ENCODE measurements at regions not wholly inside any gene's neighbourhood (a gene's known extent, or its start where the extent isn't known, plus 50 kb on each side); places are given as distances from the start of the nearest gene placed in this dataset.
A peak's percentile ranks its signal among the peaks of the same experiment; 100 is the strongest.

- DNase-seq = no peak
- Histone ChIP-seq H3K4me3 (no peak overlapping the region), H3K27ac (no peak overlapping the region), H3K9me3 (no peaks in the 10 kb centered on the region), H3K27me3 (no peaks in the 10 kb centered on the region), H3K9ac (ENCODE audit: low read depth in 2 of 2, low read length in 2 of 2) (no peak overlapping the region), H3K4me1 (no peaks in the 10 kb centered on the region), H3K36me3 (no peaks in the 10 kb centered on the region)
- intact Hi-C loops (cut with DNase I) = no loop called here
- TF ChIP-seq, protein P1, sequence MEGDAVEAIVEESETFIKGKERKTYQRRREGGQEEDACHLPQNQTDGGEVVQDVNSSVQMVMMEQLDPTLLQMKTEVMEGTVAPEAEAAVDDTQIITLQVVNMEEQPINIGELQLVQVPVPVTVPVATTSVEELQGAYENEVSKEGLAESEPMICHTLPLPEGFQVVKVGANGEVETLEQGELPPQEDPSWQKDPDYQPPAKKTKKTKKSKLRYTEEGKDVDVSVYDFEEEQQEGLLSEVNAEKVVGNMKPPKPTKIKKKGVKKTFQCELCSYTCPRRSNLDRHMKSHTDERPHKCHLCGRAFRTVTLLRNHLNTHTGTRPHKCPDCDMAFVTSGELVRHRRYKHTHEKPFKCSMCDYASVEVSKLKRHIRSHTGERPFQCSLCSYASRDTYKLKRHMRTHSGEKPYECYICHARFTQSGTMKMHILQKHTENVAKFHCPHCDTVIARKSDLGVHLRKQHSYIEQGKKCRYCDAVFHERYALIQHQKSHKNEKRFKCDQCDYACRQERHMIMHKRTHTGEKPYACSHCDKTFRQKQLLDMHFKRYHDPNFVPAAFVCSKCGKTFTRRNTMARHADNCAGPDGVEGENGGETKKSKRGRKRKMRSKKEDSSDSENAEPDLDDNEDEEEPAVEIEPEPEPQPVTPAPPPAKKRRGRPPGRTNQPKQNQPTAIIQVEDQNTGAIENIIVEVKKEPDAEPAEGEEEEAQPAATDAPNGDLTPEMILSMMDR (IDR thresholded peaks at IDR 0.05) = no peak
Measured at GRCh38 chr1:204744107-204744779, 58.7 kb upstream of the LRRN2 start.

DNA sequence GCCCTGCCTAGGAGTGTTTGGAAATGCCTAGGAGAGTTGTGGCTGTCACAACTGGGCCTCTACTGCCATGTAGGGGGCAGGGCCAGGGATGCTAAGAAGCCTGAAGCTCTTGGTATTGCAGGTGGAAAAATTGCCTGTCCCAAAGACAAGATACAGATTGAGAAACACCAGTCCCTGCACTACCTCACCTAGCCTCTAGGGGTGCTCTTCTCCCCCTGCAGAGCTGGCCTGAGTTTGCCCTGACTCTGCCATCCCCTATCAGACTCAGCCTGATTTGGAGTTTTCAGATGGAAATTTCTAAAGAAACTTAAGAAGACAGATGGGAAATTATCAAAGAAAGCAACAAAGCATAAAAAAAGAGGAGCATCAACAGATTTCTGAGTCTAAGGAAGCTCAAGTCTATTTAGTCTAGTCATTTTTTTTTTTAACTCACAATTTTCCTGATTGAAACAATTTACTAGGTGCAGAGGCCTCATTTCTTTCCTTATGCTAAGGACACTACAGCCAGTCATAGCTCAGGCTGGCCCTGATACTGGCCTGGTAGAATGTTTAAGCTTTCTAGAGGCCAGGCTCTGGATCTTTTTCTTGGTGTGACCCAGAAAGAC lies 61.4 kb upstream of the LRRN2 start:
- Histone ChIP-seq H3K27me3 (no peaks in the 10 kb centered on the region), H3K27ac (no peak overlapping the region), H3K9ac (ENCODE audit: low read depth in 2 of 2, low read length in 2 of 2) (no peak overlapping the region), H3K9me3 (no peaks in the 10 kb centered on the region), H3K4me1 (no peaks in the 10 kb centered on the region), H3K36me3 (no peaks in the 10 kb centered on the region), H3K4me3 (no peak overlapping the region)
- TF ChIP-seq, protein P1 (IDR thresholded peaks at IDR 0.05) = peak; percentile 93
- DNase-seq = peak; percentile 61
- intact Hi-C loops (cut with DNase I) = no loop called here

- no peak overlapping the region for H3K27ac ChIP-seq
- intact Hi-C loops (cut with DNase I) = no loop called here
Measured at GRCh38 chr1:204751480-204751879, 65.9 kb upstream of the LRRN2 start.

GRCh38 chr1:204751883-204752687 lies 66.5 kb upstream of the LRRN2 start:
- no peaks in the 10 kb centered on the region for H3K9me3 ChIP-seq
- H3K36me3 ChIP-seq = no peaks in the 10 kb centered on the region
- H3K4me1 ChIP-seq = no peaks in the 10 kb centered on the region
- intact Hi-C loops (cut with DNase I) = no loop called here
- no peaks in the 10 kb centered on the region for H3K27me3 ChIP-seq
- peak; percentile 86 for DNase-seq
- TF ChIP-seq, protein P1 (IDR thresholded peaks at IDR 0.05) = peak; percentile 21
- H3K9ac ChIP-seq (ENCODE audit: low read depth in 2 of 2, low read length in 2 of 2) = no peak overlapping the region
- H3K4me3 ChIP-seq = no peak overlapping the region
- no peak overlapping the region for H3K27ac ChIP-seq

More at GRCh38 chr1:204751480-204751879, 65.9 kb upstream of the LRRN2 start:
- Histone ChIP-seq H3K4me1 (no peaks in the 10 kb centered on the region), H3K4me3 (no peak overlapping the region), H3K36me3 (no peaks in the 10 kb centered on the region), H3K27me3 (no peaks in the 10 kb centered on the region), H3K9ac (ENCODE audit: low read depth in 2 of 2, low read length in 2 of 2) (no peak overlapping the region), H3K9me3 (no peaks in the 10 kb centered on the region)
- TF ChIP-seq, protein P1 (IDR thresholded peaks at IDR 0.05) = no peak
- DNase-seq = no peak

- no peak overlapping the region for H3K9ac ChIP-seq (ENCODE audit: low read depth in 2 of 2, low read length in 2 of 2)
- TF ChIP-seq, protein P1 (IDR thresholded peaks at IDR 0.05) = no peak
- no peak overlapping the region for H3K27ac ChIP-seq
- no peaks in the 10 kb centered on the region for H3K9me3 ChIP-seq
- intact Hi-C loops (cut with DNase I) = no loop called here
- no peak for DNase-seq
- no peak overlapping the region for H3K4me3 ChIP-seq
- no peaks in the 10 kb centered on the region for H3K4me1 ChIP-seq
- no peaks in the 10 kb centered on the region for H3K36me3 ChIP-seq
- H3K27me3 ChIP-seq = no peaks in the 10 kb centered on the region
Measured at GRCh38 chr1:204752688-204753040, 67.1 kb upstream of the LRRN2 start.

Data from colonic mucosa (tissue), 4 donors.